PC-3 (cell line): ENCODE measurements at regions not wholly inside any gene's neighbourhood (a gene's known extent, or its start where the extent isn't known, plus 50 kb on each side); places are given as distances from the start of the nearest gene placed in this dataset.

ENCODE experiments used
- CTCF ChIP-seq: fragments of 300-600 bp; sonication (generic); conservative IDR thresholded peaks from 2 replicates; pipeline ENCODE4 v1.5.1; 2017; ENCODE audit warnings: antibody characterized with exemption, low read depth, mild to moderate bottlenecking, low read length
- EZH2phosphoT487 ChIP-seq: fragments of 300-600 bp; sonication (generic); IDR thresholded peaks from 2 replicates; pipeline ENCODE4 v1.6.1; 2018; ENCODE audit warnings: mild to moderate bottlenecking, antibody characterized with exemption, low read length, borderline replicate concordance

GRCh38 chr3:10647376-10647775 is 142.0 kb upstream of the ATP2B2 start:
- TF ChIP-seq CTCF (no peak), EZH2phosphoT487 (no peak)
